Ishikawa (cell line): ENCODE measurements at regions not wholly inside any gene's neighbourhood (a gene's known extent, or its start where the extent isn't known, plus 50 kb on each side); places are given as distances from the start of the nearest gene placed in this dataset.

Experiments
- CEBPB ChIP-seq: IDR thresholded peaks from 2 replicates; pipeline ENCODE4 v1.6.1; 2012
- CREB1 ChIP-seq: IDR thresholded peaks from 2 replicates; pipeline ENCODE4 v1.6.1; 2012; ENCODE audit warnings: low read depth
- EGR1 ChIP-seq: IDR thresholded peaks from 2 replicates; pipeline ENCODE4 v1.6.1; 2012
- EP300 ChIP-seq: IDR thresholded peaks from 2 replicates; pipeline ENCODE4 v1.6.1; 2012; ENCODE audit warnings: borderline replicate concordance
- FOXM1 ChIP-seq: IDR thresholded peaks from 2 replicates; pipeline ENCODE4 v1.6.1; 2012; ENCODE audit warnings: low read depth, borderline replicate concordance
- RAD21 ChIP-seq: IDR thresholded peaks from 2 replicates; pipeline ENCODE4 v1.6.1; 2012; ENCODE audit warnings: low read depth
- REST ChIP-seq: IDR thresholded peaks from 2 replicates; pipeline ENCODE4 v1.6.1; 2012; ENCODE audit warnings: low read depth, mild to moderate bottlenecking
- TAF1 ChIP-seq: IDR thresholded peaks from 2 replicates; pipeline ENCODE4 v1.6.1; 2012; ENCODE audit warnings: low read depth, mild to moderate bottlenecking
- TCF12 ChIP-seq: IDR thresholded peaks from 2 replicates; pipeline ENCODE4 v1.6.1; 2012; ENCODE audit warnings: low read depth
- TEAD4 ChIP-seq: IDR thresholded peaks from 2 replicates; pipeline ENCODE4 v1.6.1; 2012
- USF1 ChIP-seq: IDR thresholded peaks from 2 replicates; pipeline ENCODE4 v1.6.1; 2012
- YY1 ChIP-seq: IDR thresholded peaks from 2 replicates; pipeline ENCODE4 v1.6.1; 2012; ENCODE audit warnings: low read depth
- ZBTB7A ChIP-seq: IDR thresholded peaks from 2 replicates; pipeline ENCODE4 v1.6.1; 2012; ENCODE audit warnings: low read depth
- TF ChIP-seq, protein P1 (sequence below): IDR thresholded peaks from 2 replicates; pipeline ENCODE4 v1.6.1; 2012

DNA sequence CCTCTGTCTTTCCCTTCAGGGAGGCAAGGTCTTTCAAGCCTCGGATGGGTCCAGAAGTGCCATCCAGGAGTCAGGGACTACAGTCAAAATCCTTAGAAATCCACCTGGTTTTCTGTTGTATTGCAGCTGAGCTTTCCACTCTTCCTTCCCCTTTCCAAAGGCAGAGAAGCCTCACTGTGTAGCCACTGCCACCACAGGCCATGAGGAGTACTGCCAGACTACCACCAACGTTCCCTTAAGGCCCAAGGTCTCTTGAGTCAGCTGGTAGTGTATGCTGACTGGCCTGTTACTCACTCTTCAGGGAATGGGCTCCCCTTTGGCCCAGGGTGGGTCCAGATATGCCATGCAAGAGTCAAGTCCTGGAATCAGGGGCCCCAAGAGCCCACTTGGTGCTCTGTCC lies 1454.1 kb downstream of the PCDH19 start:
- TF ChIP-seq CEBPB (no peak), RAD21 (no peak), YY1 (no peak), EP300 (no peak), REST (no peak), USF1 (no peak), EGR1 (no peak), TCF12 (no peak), ZBTB7A (no peak), TAF1 (no peak), CREB1 (no peak), FOXM1 (no peak), TEAD4 (no peak)
- TF ChIP-seq, protein P1, sequence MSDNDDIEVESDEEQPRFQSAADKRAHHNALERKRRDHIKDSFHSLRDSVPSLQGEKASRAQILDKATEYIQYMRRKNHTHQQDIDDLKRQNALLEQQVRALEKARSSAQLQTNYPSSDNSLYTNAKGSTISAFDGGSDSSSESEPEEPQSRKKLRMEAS: no peak
